Endodermal cell (in vitro differentiated cells): ENCODE measurements at regions not wholly inside any gene's neighbourhood (a gene's known extent, or its start where the extent isn't known, plus 50 kb on each side); places are given as distances from the start of the nearest gene placed in this dataset.

Experiments used
- DNase-seq: peaks from one replicate; pipeline ENCODE4 v3.0.0-alpha.2; 2017
- H3K27ac ChIP-seq: 2 replicates; pipeline ENCODE4 v1.5.1; 2013; ENCODE audit warnings: mild to moderate bottlenecking, low read depth, low read length, moderate library complexity
- H3K27me3 ChIP-seq: 2 replicates; pipeline ENCODE4 v1.6.1; 2013; ENCODE audit warnings: mild to moderate bottlenecking, low read length, moderate library complexity; ENCODE audit not compliant: insufficient read depth, control insufficient read depth, poor library complexity, severe bottlenecking
- H3K36me3 ChIP-seq: 2 replicates; pipeline ENCODE4 v1.7.0; 2013; ENCODE audit warnings: mild to moderate bottlenecking, low read length, moderate library complexity; ENCODE audit not compliant: control insufficient read depth, insufficient read depth
- H3K4me1 ChIP-seq: one replicate; pipeline ENCODE4 v1.7.0; 2013; ENCODE audit warnings: low read length; ENCODE audit not compliant: control insufficient read depth, insufficient read depth
- H3K4me3 ChIP-seq: 2 replicates; pipeline ENCODE4 v1.5.1; 2013; ENCODE audit warnings: mild to moderate bottlenecking, low read length, moderate library complexity
- H3K9ac ChIP-seq: 2 replicates; pipeline ENCODE4 v1.6.1; 2013; ENCODE audit warnings: mild to moderate bottlenecking, low read length, moderate library complexity; ENCODE audit not compliant: poor library complexity, severe bottlenecking; ENCODE audit errors: extremely low read depth
- H3K9me3 ChIP-seq: 2 replicates; pipeline ENCODE4 v1.6.1; 2013; ENCODE audit warnings: mild to moderate bottlenecking, low read length, moderate library complexity; ENCODE audit not compliant: control insufficient read depth
- H3K27ac Mint-ChIP-seq: 2 replicates; pipeline ENCODE4 v1.8.0; 2020; ENCODE audit warnings: mixed read lengths
- H3K27me3 Mint-ChIP-seq: 2 replicates; pipeline ENCODE4 v1.8.0; 2021; ENCODE audit warnings: mild to moderate bottlenecking, mixed read lengths; ENCODE audit not compliant: insufficient read depth
- H3K36me3 Mint-ChIP-seq: 2 replicates; pipeline ENCODE4 v1.8.0; 2020; ENCODE audit warnings: low read depth, mixed read lengths
- H3K4me1 Mint-ChIP-seq: 2 replicates; pipeline ENCODE4 v1.8.0; 2020; ENCODE audit warnings: mixed read lengths
- H3K4me3 Mint-ChIP-seq: 2 replicates; pipeline ENCODE4 v1.8.0; 2020; ENCODE audit warnings: mild to moderate bottlenecking, moderate library complexity, mixed read lengths
- H3K9me3 Mint-ChIP-seq: 2 replicates; pipeline ENCODE4 v1.8.0; 2020; ENCODE audit warnings: mild to moderate bottlenecking, mixed read lengths
- CTCF ChIP-seq: fragments of 200-600 bp; sonication (generic); conservative IDR thresholded peaks from 2 replicates; pipeline ENCODE4 v1.5.0; 2021; ENCODE audit warnings: antibody characterized with exemption, mild to moderate bottlenecking
- WGBS, 2 experiments: methylation state at CpG; one replicate each; pipeline versions ENCODE4 v1.1.5 to v1.1.7; 2013; ENCODE audit warnings: missing lambda C conversion rate in 2 of 2, mixed read lengths in 1 of 2; ENCODE audit not compliant: insufficient coverage in 1 of 2, insufficient read length in 1 of 2; 5-methylcytosine and 5-hydroxymethylcytosine counted together

DNA sequence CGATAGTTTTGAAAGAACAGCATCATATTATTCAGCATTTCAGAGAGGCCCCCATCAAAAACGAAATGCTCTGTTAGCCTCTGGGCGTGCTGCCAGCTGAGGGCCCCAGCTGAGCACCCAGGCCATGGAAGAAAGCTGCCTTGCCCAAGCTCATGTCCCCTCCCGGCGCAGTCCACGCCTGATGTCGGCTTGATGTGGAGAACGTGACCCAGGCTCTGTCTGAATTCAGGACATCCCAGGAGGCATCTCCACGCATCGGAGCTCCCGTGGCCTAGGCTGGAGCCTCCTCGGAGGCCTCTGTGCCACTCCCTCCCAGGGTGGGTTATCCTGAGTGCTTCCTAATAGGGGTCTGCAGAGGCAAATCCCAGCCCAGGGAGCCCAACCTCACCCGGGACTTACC is 218.3 kb upstream of the AKR1E2 start:
- Mint-ChIP-seq H3K4me1 (no peaks in the 10 kb centered on the region), H3K9me3 (no peaks in the 10 kb centered on the region), H3K36me3 (no peaks in the 10 kb centered on the region), H3K4me3 (no peak overlapping the region), H3K27me3 (no peaks in the 10 kb centered on the region), H3K27ac (no peak overlapping the region)
- Histone ChIP-seq H3K9me3 (no peaks in the 10 kb centered on the region), H3K36me3 (no peaks in the 10 kb centered on the region), H3K4me1 (no peaks in the 10 kb centered on the region), H3K4me3 (no peak overlapping the region), H3K9ac (no peak overlapping the region), H3K27me3 (no peaks in the 10 kb centered on the region), H3K27ac (no peak overlapping the region)
- no peak for TF ChIP-seq CTCF
- 79 to 86% methylated on average over 2 to 13 of the region's 13 CpGs for WGBS, 2 experiments
- no peak for DNase-seq

DNA sequence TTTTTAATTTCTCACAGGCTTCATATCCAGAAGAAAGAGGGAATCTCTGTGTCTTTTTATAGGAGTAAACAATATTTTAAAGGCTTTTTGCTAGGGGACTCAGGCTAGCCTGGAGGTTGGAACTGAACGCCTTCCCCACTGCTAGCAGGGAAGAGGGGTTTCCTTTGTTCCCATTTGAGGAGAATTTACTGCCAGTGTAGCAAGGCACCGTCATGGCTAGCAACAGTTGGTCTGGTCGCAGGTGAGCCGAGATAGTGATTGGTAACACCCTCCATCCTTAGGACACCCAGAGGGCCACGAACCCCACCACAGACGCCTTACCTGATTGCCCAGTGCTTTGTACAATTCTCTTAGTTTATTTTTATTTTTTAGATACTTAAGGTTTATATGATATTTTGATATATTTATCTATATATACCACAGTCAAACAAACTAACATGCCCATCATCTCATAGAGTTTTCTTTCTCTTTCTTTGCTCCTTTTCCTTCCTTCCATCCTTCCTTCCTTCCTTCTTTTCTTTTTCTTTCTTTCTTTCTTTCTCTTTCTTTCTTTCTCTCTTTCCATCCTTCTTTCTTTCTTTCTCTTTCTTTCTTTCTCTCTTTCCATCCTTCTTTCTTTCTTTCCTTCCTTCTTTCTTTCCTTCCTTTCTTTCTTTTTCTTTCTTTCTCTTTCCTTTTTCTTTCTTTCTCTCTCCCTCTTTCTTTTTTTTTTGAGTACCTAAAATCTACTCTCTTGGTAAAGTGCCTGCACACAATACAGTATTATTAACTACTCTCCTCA is 219.0 kb upstream of the AKR1E2 start:
- Mint-ChIP-seq H3K9me3 (no peaks in the 10 kb centered on the region), H3K36me3 (no peaks in the 10 kb centered on the region), H3K4me1 (no peaks in the 10 kb centered on the region), H3K27me3 (no peaks in the 10 kb centered on the region), H3K4me3 (no peak overlapping the region), H3K27ac (no peak overlapping the region)
- Histone ChIP-seq H3K27me3 (no peaks in the 10 kb centered on the region), H3K4me1 (no peaks in the 10 kb centered on the region), H3K9me3 (no peaks in the 10 kb centered on the region), H3K27ac (no peak overlapping the region), H3K4me3 (no peak overlapping the region), H3K9ac (no peak overlapping the region), H3K36me3 (no peaks in the 10 kb centered on the region)
- TF ChIP-seq CTCF = no peak
- no peak for DNase-seq
- WGBS, 2 experiments = 76 to 87% methylated on average over 3 to 4 of the region's 6 CpGs

DNA sequence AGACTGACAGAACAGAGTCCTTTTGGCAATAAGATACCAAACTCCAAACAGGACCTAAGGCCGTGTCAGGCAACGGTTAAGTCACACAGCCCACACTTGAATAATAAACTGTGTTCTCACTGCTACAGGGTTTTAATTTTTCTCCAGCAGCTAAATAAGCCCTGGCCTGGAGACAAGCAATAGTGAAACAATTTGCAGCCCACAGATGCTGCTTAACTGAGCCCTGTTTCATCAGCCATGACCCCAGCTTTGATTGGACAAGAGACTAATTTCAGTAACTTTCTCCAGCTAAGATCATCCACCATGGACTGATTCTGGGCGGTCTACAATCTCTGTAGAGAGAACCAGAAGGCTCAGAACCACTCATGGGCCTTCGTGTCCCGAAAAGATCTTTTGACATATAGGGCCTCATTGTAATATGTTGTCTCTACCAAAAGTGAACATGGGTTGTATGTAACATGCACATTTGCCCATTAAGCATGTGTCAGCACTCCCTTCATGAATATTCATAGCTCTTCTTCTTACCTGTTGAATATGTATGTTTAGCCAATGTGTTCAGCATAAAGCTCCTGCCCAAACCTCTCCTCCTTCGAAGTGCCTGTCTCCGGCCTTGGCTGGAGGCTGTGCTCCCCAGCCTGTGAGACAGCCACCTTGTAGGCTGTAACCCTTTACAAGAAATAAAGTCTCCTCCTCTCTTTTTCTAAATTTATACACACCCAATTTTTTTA is 223.1 kb upstream of the AKR1E2 start:
- no peak overlapping the region for H3K27ac ChIP-seq
- TF ChIP-seq CTCF = no peak
- H3K36me3 ChIP-seq = no peaks in the 10 kb centered on the region

More for the DNA sequence above, 223.1 kb upstream of the AKR1E2 start:
- H3K4me1 ChIP-seq = no peaks in the 10 kb centered on the region
- H3K9me3 ChIP-seq = no peaks in the 10 kb centered on the region
- WGBS, 2 experiments = 93% methylated on average over 7 of the region's 7 CpGs; no CpG with 5 or more reads in 1 of the 2 experiments
- Mint-ChIP-seq H3K4me3 (no peak overlapping the region), H3K4me1 (no peaks in the 10 kb centered on the region), H3K27ac (no peak overlapping the region), H3K36me3 (no peaks in the 10 kb centered on the region), H3K27me3 (no peaks in the 10 kb centered on the region), H3K9me3 (peaks cover 5% of the 10 kb centered on the region)
- DNase-seq = no peak
- no peaks in the 10 kb centered on the region for H3K27me3 ChIP-seq
- H3K4me3 ChIP-seq = no peak overlapping the region
- H3K9ac ChIP-seq = no peak overlapping the region
